ENCODE measurements at regions not wholly inside any gene's neighbourhood (a gene's known extent, or its start where the extent isn't known, plus 50 kb on each side); places are given as distances from the start of the nearest gene placed in this dataset.

DNA sequence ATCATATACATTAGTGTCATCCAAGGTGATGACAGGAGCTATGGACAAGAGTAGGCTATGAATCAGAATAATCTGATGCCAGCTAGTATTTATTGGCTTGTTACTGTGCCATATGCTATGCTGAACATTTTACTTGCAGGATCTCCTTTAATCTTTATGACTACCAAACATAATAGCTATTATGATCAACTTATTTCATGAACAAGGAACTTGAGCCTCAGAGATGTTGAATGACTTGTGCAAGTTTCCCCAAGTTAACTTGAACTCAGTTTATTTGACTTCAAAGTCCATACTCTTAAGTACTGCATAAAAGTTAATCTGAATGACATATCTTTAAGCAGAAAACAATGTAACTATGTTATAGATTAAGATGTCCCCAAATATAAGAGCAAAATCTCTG is 178.8 kb upstream of the ARHGAP20 start:
- H3K9me3 Mint-ChIP-seq, result no peaks in the 10 kb centered on the region
- H3K4me3 Mint-ChIP-seq, result no peak overlapping the region
- H3K36me3 Mint-ChIP-seq (ENCODE audit: low read depth), result no peaks in the 10 kb centered on the region
- H3K27me3 Mint-ChIP-seq (ENCODE audit: low read depth), result peaks cover 1% of the 10 kb centered on the region
- no peak for DNase-seq (ENCODE audit: low spot score)
- H3K4me1 Mint-ChIP-seq (ENCODE audit: low read depth), result no peaks in the 10 kb centered on the region
- H3K27ac Mint-ChIP-seq, result no peak overlapping the region

DNA sequence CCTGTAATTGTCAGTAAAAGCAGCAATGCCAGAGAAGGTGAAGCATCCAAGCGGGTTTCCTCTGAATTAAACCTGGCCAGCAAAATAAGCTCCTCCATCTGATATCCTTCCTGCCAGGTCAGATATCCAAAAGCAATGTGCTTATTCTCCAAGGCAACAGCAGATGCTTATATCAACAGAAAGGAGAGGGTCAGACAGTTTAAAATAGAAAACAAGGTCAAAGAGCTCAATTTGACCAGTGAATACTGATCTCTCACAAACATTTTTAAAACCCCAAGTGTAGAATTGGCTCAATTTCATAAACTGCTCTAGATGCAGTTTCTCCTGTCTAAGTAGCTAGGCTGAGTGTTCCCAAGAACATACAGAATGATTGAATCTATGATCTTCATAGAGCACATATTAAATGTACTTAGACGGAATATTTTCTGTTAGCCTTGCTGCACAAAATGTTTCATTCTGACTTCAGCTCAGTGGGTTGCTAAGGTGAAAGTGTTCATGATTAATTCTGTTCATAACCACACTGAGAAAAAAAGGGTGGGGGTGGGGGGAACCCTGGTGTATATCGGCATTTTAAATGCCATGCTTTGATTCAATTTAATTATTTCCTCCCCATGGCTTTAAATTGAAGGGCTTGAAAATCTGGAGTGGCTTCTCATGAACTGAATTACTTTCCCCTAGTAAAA is 174.2 kb upstream of the ARHGAP20 start:
- H3K4me1 Mint-ChIP-seq (ENCODE audit: low read depth), result no peaks in the 10 kb centered on the region
- H3K36me3 Mint-ChIP-seq (ENCODE audit: low read depth), result no peaks in the 10 kb centered on the region
- H3K27ac Mint-ChIP-seq, result no peak overlapping the region
- no peaks in the 10 kb centered on the region for H3K9me3 Mint-ChIP-seq
- H3K4me3 Mint-ChIP-seq, result no peak overlapping the region
- no peak for DNase-seq (ENCODE audit: low spot score)
- H3K27me3 Mint-ChIP-seq (ENCODE audit: low read depth), result no peaks in the 10 kb centered on the region

DNA sequence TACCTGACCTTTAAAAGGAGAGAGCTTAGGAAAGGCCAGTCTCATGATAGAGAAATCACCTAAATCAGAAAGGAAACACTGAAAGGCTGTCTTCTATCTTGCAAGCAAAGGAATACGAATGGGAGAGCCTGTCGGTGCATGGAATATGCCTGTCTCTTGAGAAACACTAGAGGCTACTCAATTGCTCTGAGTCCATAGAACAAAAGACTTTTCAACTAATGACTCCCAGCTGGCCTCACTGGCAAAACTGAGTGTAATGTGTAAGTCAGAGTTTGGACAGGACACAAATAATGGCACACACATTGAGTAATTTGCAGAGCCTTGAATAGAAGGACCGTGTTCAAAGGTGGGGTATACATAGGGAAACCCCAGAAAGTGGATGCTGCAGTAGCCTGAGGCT is 171.0 kb upstream of the ARHGAP20 start:
- H3K27ac Mint-ChIP-seq, result no peak overlapping the region
- no peaks in the 10 kb centered on the region for H3K36me3 Mint-ChIP-seq (ENCODE audit: low read depth)
- no peak overlapping the region for H3K4me3 Mint-ChIP-seq
- no peaks in the 10 kb centered on the region for H3K9me3 Mint-ChIP-seq
- H3K27me3 Mint-ChIP-seq (ENCODE audit: low read depth), result no peaks in the 10 kb centered on the region
- no peak for DNase-seq (ENCODE audit: low spot score)
- no peaks in the 10 kb centered on the region for H3K4me1 Mint-ChIP-seq (ENCODE audit: low read depth)

DNA sequence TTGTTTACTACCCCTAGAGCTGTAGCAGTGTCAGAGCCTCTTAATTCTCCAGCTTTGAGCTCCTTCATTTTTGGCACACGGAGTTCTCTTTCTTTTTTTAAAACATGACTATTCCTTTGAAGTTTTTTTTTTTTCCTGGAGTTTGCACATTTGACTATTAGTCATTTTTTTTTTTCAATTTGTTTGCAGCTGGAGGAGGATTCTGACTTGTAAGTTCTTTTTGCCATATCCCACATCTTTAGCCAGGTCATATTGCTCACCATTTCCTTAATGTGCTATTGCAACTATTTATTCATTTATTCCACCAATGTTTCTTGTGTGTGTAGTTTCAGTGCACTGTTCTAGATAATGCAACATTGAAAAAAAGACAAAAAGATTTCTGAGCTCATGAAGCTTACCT is 166.3 kb upstream of the ARHGAP20 start:
- Mint-ChIP-seq H3K27ac (no peak overlapping the region), H3K36me3 (ENCODE audit: low read depth) (no peaks in the 10 kb centered on the region), H3K27me3 (ENCODE audit: low read depth) (no peaks in the 10 kb centered on the region), H3K4me1 (ENCODE audit: low read depth) (no peaks in the 10 kb centered on the region), H3K9me3 (no peaks in the 10 kb centered on the region), H3K4me3 (no peak overlapping the region)
- DNase-seq (ENCODE audit: low spot score), result no peak

DNA sequence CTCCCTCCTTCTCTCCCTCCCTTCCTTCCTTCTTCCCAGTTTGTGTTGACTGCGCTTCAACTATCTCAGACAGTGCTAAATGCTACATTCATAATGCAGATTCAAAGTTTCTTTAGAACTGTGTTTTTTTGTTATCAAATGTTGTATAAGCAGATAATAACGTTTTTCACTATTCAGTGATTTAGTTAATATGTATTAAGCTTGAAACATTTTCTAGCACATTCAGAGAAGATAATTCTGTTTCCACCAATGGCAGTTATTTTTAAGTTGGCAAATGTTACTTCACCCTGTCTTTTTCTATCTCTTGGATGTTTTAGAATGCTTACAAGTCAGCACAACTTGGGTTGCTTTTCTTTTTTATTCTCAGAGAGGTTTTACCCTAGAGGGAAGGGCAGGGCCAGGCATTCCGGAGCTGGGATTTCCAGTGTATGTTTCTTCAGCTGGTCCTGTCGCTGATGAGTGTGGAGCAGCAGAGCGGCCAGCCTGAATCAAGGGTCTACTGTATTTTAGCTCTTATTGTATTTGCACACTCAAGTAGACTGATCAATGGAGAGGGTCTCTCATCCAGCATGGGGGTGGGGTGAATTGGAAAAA is 162.3 kb upstream of the ARHGAP20 start:
- H3K36me3 Mint-ChIP-seq (ENCODE audit: low read depth), result no peaks in the 10 kb centered on the region
- H3K27me3 Mint-ChIP-seq (ENCODE audit: low read depth), result no peaks in the 10 kb centered on the region
- H3K9me3 Mint-ChIP-seq, result no peaks in the 10 kb centered on the region
- H3K27ac Mint-ChIP-seq, result no peak overlapping the region
- no peak overlapping the region for H3K4me3 Mint-ChIP-seq
- DNase-seq (ENCODE audit: low spot score), result no peak
- no peaks in the 10 kb centered on the region for H3K4me1 Mint-ChIP-seq (ENCODE audit: low read depth)

DNA sequence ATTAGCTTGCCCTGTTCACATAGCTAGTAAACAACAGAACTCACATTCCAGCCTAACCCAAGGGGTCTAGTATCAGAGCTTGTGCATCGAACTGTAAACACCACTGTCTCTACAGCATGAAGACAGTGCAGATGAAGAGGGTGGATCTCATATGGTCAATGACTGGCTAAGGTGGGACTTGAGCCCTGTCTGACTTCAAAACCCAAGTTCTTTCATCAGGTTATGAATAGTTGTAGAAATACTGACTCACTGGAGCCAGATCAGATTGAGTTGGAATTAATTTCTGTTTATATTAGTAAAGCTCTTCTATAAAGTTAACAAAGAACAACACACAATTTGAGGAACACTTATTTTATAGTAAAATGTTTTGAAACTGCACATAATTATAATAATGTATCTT is 161.7 kb upstream of the ARHGAP20 start:
- Mint-ChIP-seq H3K36me3 (ENCODE audit: low read depth) (no peaks in the 10 kb centered on the region), H3K4me1 (ENCODE audit: low read depth) (no peaks in the 10 kb centered on the region), H3K4me3 (no peak overlapping the region), H3K27me3 (ENCODE audit: low read depth) (peaks cover under 1% of the 10 kb centered on the region), H3K27ac (no peak overlapping the region), H3K9me3 (no peaks in the 10 kb centered on the region)
- no peak for DNase-seq (ENCODE audit: low spot score)

DNA sequence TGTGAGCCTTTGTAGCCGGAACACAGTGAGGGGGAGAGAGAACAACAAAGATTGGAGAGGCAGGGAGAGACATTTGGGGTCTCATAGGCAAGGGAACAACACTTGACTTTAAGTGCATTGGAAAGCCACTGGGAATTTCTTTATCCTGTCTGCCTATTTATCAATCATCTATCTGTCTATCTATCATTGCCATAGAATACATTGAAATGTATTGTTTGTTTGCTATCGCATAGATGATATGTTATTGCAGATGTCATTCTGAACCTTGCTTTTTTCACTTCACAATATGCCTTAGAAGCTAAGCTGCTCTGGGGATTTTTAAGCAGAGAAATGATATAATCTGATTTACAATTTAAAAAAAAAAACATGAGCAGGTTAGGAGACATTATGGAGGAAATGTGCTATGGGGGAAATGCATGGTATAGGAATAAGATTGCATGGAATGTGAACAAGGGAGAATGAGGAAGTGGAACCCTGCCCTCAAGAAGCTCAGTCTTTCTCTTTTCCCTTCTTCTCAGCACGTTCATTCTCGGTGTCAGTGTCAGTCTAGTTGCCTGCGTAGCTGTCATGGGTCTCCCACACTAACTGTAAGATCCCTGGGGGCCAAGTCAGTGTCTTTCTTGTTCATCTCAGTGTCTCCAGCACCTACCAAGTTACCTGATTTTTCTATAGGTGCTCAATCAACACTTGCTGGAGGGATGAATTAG is 158.7 kb upstream of the ARHGAP20 start:
- Mint-ChIP-seq H3K4me1 (ENCODE audit: low read depth) (no peaks in the 10 kb centered on the region), H3K4me3 (no peak overlapping the region), H3K27me3 (ENCODE audit: low read depth) (peaks cover 4% of the 10 kb centered on the region), H3K36me3 (ENCODE audit: low read depth) (no peaks in the 10 kb centered on the region), H3K9me3 (no peaks in the 10 kb centered on the region), H3K27ac (no peak overlapping the region)
- DNase-seq (ENCODE audit: low spot score), result no peak

DNA sequence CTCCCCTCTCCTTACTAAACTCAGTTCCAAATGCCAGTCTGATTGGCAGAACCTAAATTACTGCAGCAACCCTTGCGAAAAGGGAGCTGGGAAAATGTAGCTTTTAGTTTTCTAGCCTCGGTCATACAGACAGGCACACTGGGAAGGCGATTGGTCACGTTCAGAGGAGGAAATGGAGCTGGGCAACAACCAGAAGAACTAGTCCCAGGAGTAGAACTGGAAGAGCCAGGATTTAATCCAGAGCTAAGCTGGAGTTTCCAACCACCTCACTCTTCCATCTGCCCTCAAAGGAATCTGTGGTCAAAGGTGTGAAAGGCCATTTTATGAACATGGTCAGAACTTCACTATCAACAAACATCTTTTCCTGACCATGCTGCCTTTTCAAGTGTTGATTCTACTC is 155.7 kb upstream of the ARHGAP20 start:
- Mint-ChIP-seq H3K27me3 (ENCODE audit: low read depth) (peaks cover 4% of the 10 kb centered on the region), H3K4me1 (ENCODE audit: low read depth) (no peaks in the 10 kb centered on the region), H3K36me3 (ENCODE audit: low read depth) (no peaks in the 10 kb centered on the region), H3K27ac (no peak overlapping the region), H3K4me3 (no peak overlapping the region), H3K9me3 (no peaks in the 10 kb centered on the region)
- no peak for DNase-seq (ENCODE audit: low spot score)

DNA sequence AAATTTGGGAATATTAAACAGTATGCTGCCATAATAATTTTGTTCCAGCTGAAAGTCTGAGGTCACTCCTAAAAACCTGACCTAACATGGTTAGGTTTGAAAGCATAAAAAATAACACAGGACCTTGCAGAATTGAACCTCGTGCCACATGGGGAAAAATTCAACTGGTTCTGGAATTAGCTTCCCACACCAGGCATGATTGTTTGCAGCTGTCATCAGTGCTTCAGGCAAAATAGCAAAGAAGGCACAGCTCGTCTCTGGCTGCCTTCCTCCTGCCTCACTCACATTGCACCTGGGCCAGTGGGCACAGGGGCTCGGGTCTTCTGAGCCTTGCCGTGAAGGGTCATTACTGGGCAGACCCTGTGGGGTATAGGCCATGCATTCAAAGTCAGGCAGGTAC is 153.8 kb upstream of the ARHGAP20 start:
- H3K27ac Mint-ChIP-seq, result no peak overlapping the region
- H3K4me1 Mint-ChIP-seq (ENCODE audit: low read depth), result no peaks in the 10 kb centered on the region
- no peaks in the 10 kb centered on the region for H3K9me3 Mint-ChIP-seq
- no peaks in the 10 kb centered on the region for H3K36me3 Mint-ChIP-seq (ENCODE audit: low read depth)
- H3K4me3 Mint-ChIP-seq, result no peak overlapping the region
- DNase-seq (ENCODE audit: low spot score), result no peak
- H3K27me3 Mint-ChIP-seq (ENCODE audit: low read depth), result peaks cover 4% of the 10 kb centered on the region

DNA sequence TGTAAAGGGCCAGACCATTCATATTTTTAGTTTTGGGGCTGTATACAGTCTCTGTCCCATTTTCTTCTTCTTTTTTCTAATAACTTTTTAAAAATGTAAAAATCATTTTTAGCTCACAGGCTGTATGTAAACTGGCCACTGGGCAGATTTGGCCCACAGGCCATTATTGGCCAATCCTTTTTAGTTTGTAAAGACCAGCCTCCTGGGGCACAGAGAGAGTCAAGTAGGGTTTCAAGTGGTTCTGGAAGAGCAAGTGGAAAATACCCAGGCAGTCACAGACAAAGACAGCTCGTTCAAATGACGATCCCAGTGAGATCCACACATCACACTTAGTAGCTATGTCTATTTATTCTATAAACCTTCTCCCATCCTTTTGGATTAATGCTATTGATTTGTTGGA is 150.2 kb upstream of the ARHGAP20 start:
- no peaks in the 10 kb centered on the region for H3K4me1 Mint-ChIP-seq (ENCODE audit: low read depth)
- H3K27me3 Mint-ChIP-seq (ENCODE audit: low read depth), result no peaks in the 10 kb centered on the region
- H3K36me3 Mint-ChIP-seq (ENCODE audit: low read depth), result no peaks in the 10 kb centered on the region
- no peaks in the 10 kb centered on the region for H3K9me3 Mint-ChIP-seq
- no peak for DNase-seq (ENCODE audit: low spot score)
- no peak overlapping the region for H3K27ac Mint-ChIP-seq
- no peak overlapping the region for H3K4me3 Mint-ChIP-seq

DNA sequence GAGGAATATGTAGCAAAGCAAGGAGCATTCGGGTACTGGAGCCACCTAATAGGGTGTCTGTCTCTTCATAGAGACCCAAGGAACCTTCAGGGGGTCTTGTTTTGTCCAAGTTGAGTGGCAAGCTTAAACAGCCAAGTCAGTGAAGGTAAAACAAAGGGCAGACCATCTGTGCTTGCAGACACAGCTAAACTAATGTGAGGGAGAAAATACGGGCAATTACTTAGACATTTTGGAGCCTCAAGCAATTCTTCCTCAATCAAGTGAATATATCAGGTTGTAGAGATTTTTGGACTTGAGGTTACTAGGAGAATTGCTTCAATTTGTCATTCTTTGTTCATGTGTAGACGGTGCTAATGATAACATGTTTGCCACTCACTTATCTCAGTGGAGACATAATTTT is 148.2 kb upstream of the ARHGAP20 start:
- Mint-ChIP-seq H3K27me3 (ENCODE audit: low read depth) (no peaks in the 10 kb centered on the region), H3K36me3 (ENCODE audit: low read depth) (no peaks in the 10 kb centered on the region), H3K4me1 (ENCODE audit: low read depth) (no peaks in the 10 kb centered on the region), H3K9me3 (no peaks in the 10 kb centered on the region), H3K27ac (no peak overlapping the region), H3K4me3 (no peak overlapping the region)
- DNase-seq (ENCODE audit: low spot score), result no peak

DNA sequence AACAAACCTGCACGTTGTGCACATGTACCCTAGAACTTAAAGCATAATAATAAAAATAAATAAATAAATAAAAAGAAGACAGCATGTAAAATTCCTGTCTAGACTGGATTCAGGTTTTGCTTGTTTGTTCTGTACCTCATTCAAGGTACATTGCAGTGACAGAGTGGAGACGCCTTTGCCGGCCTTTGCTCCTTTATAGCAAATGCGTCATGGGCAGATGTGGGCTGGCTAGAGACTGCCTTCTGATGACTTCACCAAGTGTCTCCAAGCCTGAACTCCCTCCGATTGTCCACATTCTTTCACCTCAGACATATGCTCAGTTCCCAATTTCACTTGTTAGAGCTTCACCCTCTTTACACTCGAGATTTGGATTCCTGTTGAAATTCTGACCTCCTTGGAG is 147.8 kb upstream of the ARHGAP20 start:
- Mint-ChIP-seq H3K4me1 (ENCODE audit: low read depth) (no peaks in the 10 kb centered on the region), H3K27me3 (ENCODE audit: low read depth) (no peaks in the 10 kb centered on the region), H3K27ac (no peak overlapping the region), H3K36me3 (ENCODE audit: low read depth) (no peaks in the 10 kb centered on the region), H3K4me3 (no peak overlapping the region), H3K9me3 (no peaks in the 10 kb centered on the region)
- no peak for DNase-seq (ENCODE audit: low spot score)

DNA sequence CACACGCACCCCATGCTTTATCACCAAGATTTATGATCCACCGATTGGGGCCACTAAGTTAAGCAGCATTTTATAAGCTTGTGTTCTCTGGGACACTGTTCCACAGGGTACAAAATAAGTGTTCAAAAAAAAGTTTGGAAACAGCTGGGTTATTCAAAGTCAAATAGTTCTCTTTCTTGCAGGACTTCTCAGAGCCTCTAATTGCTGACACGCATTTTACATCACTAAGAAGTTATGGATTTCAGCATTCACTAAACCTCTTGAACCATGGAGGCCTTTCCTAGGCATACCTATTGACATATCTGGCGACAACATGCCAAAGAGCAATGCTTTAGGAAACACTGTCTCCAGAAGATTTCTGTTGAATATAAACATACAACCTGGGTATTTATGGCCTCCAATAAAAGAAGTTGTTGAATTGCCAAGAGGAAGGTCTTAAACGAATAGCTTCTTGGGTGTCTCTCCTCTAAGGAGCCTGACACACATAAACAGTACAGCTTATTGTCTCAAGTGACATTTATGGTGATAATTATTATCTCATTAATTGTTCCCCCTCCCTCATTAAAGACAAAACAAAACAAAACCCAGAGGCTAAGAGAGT is 147.1 kb upstream of the ARHGAP20 start:
- H3K4me3 Mint-ChIP-seq, result no peak overlapping the region
- no peak overlapping the region for H3K27ac Mint-ChIP-seq
- no peaks in the 10 kb centered on the region for H3K9me3 Mint-ChIP-seq
- DNase-seq (ENCODE audit: low spot score), result no peak
- no peaks in the 10 kb centered on the region for H3K36me3 Mint-ChIP-seq (ENCODE audit: low read depth)
- H3K4me1 Mint-ChIP-seq (ENCODE audit: low read depth), result no peaks in the 10 kb centered on the region
- H3K27me3 Mint-ChIP-seq (ENCODE audit: low read depth), result peaks cover 3% of the 10 kb centered on the region

DNA sequence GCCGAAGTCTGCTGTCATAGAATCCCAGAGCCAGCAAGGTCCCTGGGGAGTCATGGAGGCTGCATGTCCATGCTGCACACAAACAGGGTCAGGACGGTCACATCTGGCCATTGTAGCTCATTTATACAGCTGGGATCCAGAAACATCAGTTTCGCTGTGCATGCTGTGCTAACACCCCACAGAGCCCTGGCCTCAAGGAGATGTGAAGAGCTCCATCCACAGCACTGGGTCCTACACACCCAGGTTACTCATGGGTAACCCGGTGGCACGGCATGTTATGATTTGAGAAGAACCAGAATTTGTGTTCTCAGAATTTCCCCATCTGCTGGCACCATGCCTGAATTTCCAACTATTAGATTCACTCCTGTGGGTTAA is 146.3 kb upstream of the ARHGAP20 start:
- no peaks in the 10 kb centered on the region for H3K9me3 Mint-ChIP-seq
- H3K36me3 Mint-ChIP-seq (ENCODE audit: low read depth), result no peaks in the 10 kb centered on the region
- no peaks in the 10 kb centered on the region for H3K4me1 Mint-ChIP-seq (ENCODE audit: low read depth)
- no peak overlapping the region for H3K4me3 Mint-ChIP-seq
- H3K27me3 Mint-ChIP-seq (ENCODE audit: low read depth), result peaks cover 4% of the 10 kb centered on the region
- no peak overlapping the region for H3K27ac Mint-ChIP-seq
- no peak for DNase-seq (ENCODE audit: low spot score)

All from T-helper 2 cell treated with Interferon-gamma antibody and Interleukin-4, amounts not matched to agents 5 μg/mL and 100 μg/mL, for 36 hours (primary cell).